ENCODE measurements at regions not wholly inside any gene's neighbourhood (a gene's known extent, or its start where the extent isn't known, plus 50 kb on each side); places are given as distances from the start of the nearest gene placed in this dataset.
A peak's percentile ranks its signal among the peaks of the same experiment; 100 is the strongest.

DNA sequence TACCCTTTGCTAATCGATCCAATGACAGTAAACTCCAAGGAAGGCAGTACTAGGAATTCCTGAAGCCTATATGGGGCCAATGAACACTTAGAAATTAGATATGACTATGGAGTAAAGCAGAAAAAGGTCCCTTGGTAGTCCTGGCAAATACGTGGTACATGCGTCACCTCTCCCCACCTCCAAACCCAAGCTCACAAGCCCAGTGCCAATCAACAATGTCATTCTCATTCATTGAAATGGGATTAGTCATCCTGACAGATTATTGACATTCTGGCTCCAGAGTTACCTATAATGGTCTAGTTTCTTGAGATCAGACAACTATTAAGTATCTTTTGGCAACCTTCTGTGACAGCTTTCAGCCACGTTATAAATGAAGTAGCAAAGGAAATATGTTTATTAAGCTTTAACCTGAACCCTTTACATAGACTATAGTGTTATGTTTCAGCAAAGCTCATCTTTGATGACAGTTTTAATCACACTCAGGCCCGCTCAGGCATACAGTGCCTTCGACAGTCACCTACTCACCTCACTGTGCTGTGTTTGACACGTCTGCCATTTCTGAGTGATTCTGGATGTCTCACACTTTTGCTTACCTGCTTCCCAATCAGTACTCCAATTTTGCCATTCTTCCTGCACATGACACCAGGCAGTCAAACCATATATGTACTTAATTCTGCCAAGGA lies 69.6 kb upstream of the ADO start:
- H3F3A ChIP-seq (ENCODE audit: insufficient read depth, low read length): peaks cover 13% of the 10 kb centered on the region
- H3K4me1 ChIP-seq (ENCODE audit: low read length): peaks cover 45% of the 10 kb centered on the region
- H3K27me3 ChIP-seq (replicated peaks; ENCODE audit: insufficient read depth, low read length): no peaks in the 10 kb centered on the region
- H2AFZ ChIP-seq (ENCODE audit: low read length): no peak overlapping the region
- H3K4me3 ChIP-seq (ENCODE audit: low read length): no peak overlapping the region
- H3K36me3 ChIP-seq (replicated peaks; ENCODE audit: insufficient read depth, low read length): no peaks in the 10 kb centered on the region
- no peaks in the 10 kb centered on the region for H3K9me3 ChIP-seq (replicated peaks; ENCODE audit: insufficient read depth, low read length)
- H3K79me2 ChIP-seq (ENCODE audit: low read length): no peaks in the 10 kb centered on the region
- no peaks in the 10 kb centered on the region for H3K9me2 ChIP-seq (replicated peaks; ENCODE audit: insufficient read depth, low read length)
- no peak overlapping the region for H3K9ac ChIP-seq (ENCODE audit: low read length)
- peak overlapping the region; percentile 6; the same call in 1 of the 2 replicates for H3K27ac ChIP-seq (ENCODE audit: low read length)
- 0 out of 2 replicates have a peak overlapping the region, but pooled peaks have one; percentile 47 for H3K4me2 ChIP-seq (ENCODE audit: low read depth, low read length)
- no peak for TF ChIP-seq EZH2 (optimal IDR thresholded peaks at IDR 0.05; ENCODE audit: low read depth, low read length)
- no peaks in the 10 kb centered on the region for H4K20me1 ChIP-seq (ENCODE audit: insufficient read depth, low read length)
- no peak for DNase-seq

GRCh38 chr10:62735464-62736167 lies 68.9 kb upstream of the ADO start:
- no peaks in the 10 kb centered on the region for H3K9me3 ChIP-seq (replicated peaks; ENCODE audit: insufficient read depth, low read length)
- H3K9me2 ChIP-seq (replicated peaks; ENCODE audit: insufficient read depth, low read length): no peaks in the 10 kb centered on the region
- H3K79me2 ChIP-seq (ENCODE audit: low read length): no peaks in the 10 kb centered on the region
- H4K20me1 ChIP-seq (ENCODE audit: insufficient read depth, low read length): no peaks in the 10 kb centered on the region
- no peak overlapping the region for H3K4me3 ChIP-seq (ENCODE audit: low read length)
- no peak overlapping the region for H3K9ac ChIP-seq (ENCODE audit: low read length)
- H3K27ac ChIP-seq (ENCODE audit: low read length): peak overlapping the region; percentile 6; the same call in 1 of the 2 replicates
- H3K27me3 ChIP-seq (replicated peaks; ENCODE audit: insufficient read depth, low read length): no peaks in the 10 kb centered on the region
- peaks cover 13% of the 10 kb centered on the region for H3F3A ChIP-seq (ENCODE audit: insufficient read depth, low read length)
- H2AFZ ChIP-seq (ENCODE audit: low read length): no peak overlapping the region
- H3K36me3 ChIP-seq (replicated peaks; ENCODE audit: insufficient read depth, low read length): no peaks in the 10 kb centered on the region
- H3K4me1 ChIP-seq (ENCODE audit: low read length): peaks cover 45% of the 10 kb centered on the region
- peak overlapping the region; percentile 47 for H3K4me2 ChIP-seq (ENCODE audit: low read depth, low read length)
- peak; percentile 70 for DNase-seq
- no peak for TF ChIP-seq EZH2 (optimal IDR thresholded peaks at IDR 0.05; ENCODE audit: low read depth, low read length)
- no peak for TF ChIP-seq EZH2phosphoT487 (IDR thresholded peaks at IDR 0.05; ENCODE audit: low read length)
- no peak for TF ChIP-seq CTCF (IDR thresholded peaks at IDR 0.05; ENCODE audit: low read length)

DNA sequence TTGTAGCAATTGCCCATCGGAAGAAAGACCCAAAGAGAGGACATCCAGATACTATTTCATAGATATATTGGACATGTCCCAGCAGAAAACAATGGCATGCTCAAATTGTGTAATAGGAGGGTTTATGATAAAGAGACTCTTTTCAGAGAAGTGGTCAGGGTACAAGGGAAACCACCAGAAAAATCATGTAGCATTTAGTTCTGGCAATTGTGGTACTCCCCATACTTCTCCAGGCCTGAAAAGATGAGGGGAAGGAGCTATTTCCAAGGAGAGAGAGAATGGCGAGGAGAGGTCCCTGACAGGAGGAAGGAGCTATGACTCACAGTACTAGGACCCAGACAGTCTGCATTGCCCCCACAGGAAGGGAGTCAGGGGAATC lies 68.4 kb upstream of the ADO start:
- Histone ChIP-seq H3K9me2 (replicated peaks; ENCODE audit: insufficient read depth, low read length) (no peaks in the 10 kb centered on the region), H3F3A (ENCODE audit: insufficient read depth, low read length) (peaks cover 13% of the 10 kb centered on the region), H4K20me1 (ENCODE audit: insufficient read depth, low read length) (no peaks in the 10 kb centered on the region), H2AFZ (ENCODE audit: low read length) (no peak overlapping the region), H3K79me2 (ENCODE audit: low read length) (no peaks in the 10 kb centered on the region), H3K27me3 (replicated peaks; ENCODE audit: insufficient read depth, low read length) (no peaks in the 10 kb centered on the region), H3K4me1 (ENCODE audit: low read length) (peaks cover 45% of the 10 kb centered on the region), H3K9me3 (replicated peaks; ENCODE audit: insufficient read depth, low read length) (no peaks in the 10 kb centered on the region), H3K4me2 (ENCODE audit: low read depth, low read length) (peak overlapping the region; percentile 47), H3K27ac (ENCODE audit: low read length) (no peak overlapping the region; the same call in 1 of the 2 replicates), H3K36me3 (replicated peaks; ENCODE audit: insufficient read depth, low read length) (no peaks in the 10 kb centered on the region), H3K9ac (ENCODE audit: low read length) (no peak overlapping the region), H3K4me3 (ENCODE audit: low read length) (no peak overlapping the region)
- no peak for DNase-seq
- no peak for TF ChIP-seq EZH2phosphoT487 (IDR thresholded peaks at IDR 0.05; ENCODE audit: low read length)
- TF ChIP-seq EZH2 (optimal IDR thresholded peaks at IDR 0.05; ENCODE audit: low read depth, low read length): no peak
- TF ChIP-seq CTCF (IDR thresholded peaks at IDR 0.05; ENCODE audit: low read length): no peak

DNA sequence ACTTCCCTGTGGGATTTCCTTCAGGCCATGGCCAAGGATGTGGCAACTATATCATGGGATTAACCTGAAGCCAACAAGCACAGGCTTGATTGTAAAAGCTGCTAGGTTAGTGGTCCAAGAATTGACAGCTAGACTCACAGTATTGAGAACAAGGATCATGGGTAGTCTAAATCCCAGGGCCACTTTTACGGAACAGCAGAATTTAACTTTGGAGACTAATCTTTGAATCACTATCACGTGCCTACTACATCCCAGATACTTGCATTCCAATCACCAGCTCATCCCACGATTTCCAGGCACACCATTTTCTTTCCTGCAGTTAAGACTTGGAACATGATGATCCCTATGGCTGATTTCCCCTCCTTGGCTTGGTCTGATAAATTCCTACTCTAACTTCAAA lies 65.6 kb upstream of the ADO start:
- no peak for DNase-seq

More for the DNA sequence above, 65.6 kb upstream of the ADO start:
- H3K79me2 ChIP-seq (ENCODE audit: low read length): no peaks in the 10 kb centered on the region
- TF ChIP-seq EZH2 (optimal IDR thresholded peaks at IDR 0.05; ENCODE audit: low read depth, low read length): no peak
- no peak for TF ChIP-seq EZH2phosphoT487 (IDR thresholded peaks at IDR 0.05; ENCODE audit: low read length)
- TF ChIP-seq CTCF (IDR thresholded peaks at IDR 0.05; ENCODE audit: low read length): no peak
- peaks cover 31% of the 10 kb centered on the region for H3K4me1 ChIP-seq (ENCODE audit: low read length)
- no peaks in the 10 kb centered on the region for H3K9me3 ChIP-seq (replicated peaks; ENCODE audit: insufficient read depth, low read length)
- H3K9ac ChIP-seq (ENCODE audit: low read length): no peak overlapping the region
- no peaks in the 10 kb centered on the region for H3K9me2 ChIP-seq (replicated peaks; ENCODE audit: insufficient read depth, low read length)
- H3K4me2 ChIP-seq (ENCODE audit: low read depth, low read length): no peak overlapping the region
- H3F3A ChIP-seq (ENCODE audit: insufficient read depth, low read length): no peaks in the 10 kb centered on the region
- no peaks in the 10 kb centered on the region for H3K27me3 ChIP-seq (replicated peaks; ENCODE audit: insufficient read depth, low read length)
- H3K4me3 ChIP-seq (ENCODE audit: low read length): no peak overlapping the region
- no peaks in the 10 kb centered on the region for H4K20me1 ChIP-seq (ENCODE audit: insufficient read depth, low read length)
- H3K27ac ChIP-seq (ENCODE audit: low read length): no peak overlapping the region
- H3K36me3 ChIP-seq (replicated peaks; ENCODE audit: insufficient read depth, low read length): no peaks in the 10 kb centered on the region
- no peak overlapping the region for H2AFZ ChIP-seq (ENCODE audit: low read length)

Measured in MM.1S (cell line).